ENCODE measurements at regions not wholly inside any gene's neighbourhood (a gene's known extent, or its start where the extent isn't known, plus 50 kb on each side); places are given as distances from the start of the nearest gene placed in this dataset.

DNA sequence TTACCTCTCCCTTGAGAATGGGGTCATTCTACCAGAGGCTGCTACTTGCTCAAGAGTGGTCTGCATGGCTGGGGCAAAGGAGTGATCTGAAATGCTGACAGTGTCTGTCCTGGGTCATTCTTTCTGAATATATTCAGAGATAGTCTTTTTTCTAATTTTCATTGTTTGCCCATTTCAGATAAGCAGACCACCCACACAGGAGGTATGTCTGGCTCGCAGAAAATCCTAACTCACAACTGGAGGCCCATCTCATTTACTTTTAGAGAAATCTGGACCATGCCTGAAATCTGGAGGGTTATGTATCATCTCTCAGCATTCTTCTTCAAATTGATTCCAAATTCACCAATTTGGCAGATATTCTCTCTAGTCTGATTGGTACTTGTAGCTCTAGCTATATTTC lies 227.6 kb downstream of the SEC61B start:
- Histone ChIP-seq H3K9ac (no peak overlapping the region), H3K27me3 (ENCODE audit: insufficient read depth) (no peaks in the 10 kb centered on the region; the same call in 1 of the 2 replicates), H4K20me1 (ENCODE audit: insufficient read depth) (no peaks in the 10 kb centered on the region), H3K4me2 (no peak overlapping the region), H3K9me3 (no peaks in the 10 kb centered on the region), H3K4me1 (ENCODE audit: control insufficient read depth in 1 of 2, insufficient read depth in 2 of 2, low read depth in 1 of 2, low read length in 1 of 2) (peaks cover 0 to 23% of the 10 kb centered on the region in 2 experiments; a peak in 2 of 4 replicates), H2AFZ (ENCODE audit: low read depth) (no peak overlapping the region), H3K79me2 (ENCODE audit: insufficient read depth) (no peaks in the 10 kb centered on the region), H3K4me3 (ENCODE audit: low read depth in 2 of 2, low read length in 1 of 2) (no peak overlapping the region), H3F3A (replicated peaks; ENCODE audit: insufficient read depth) (peaks cover 14% of the 10 kb centered on the region), H3K27ac (ENCODE audit: low read depth in 2 of 2, low read length in 1 of 2) (no peak overlapping the region; a peak in 1 of 4 replicates), H3K9me2 (no peaks in the 10 kb centered on the region), H3K36me3 (replicated peaks in 1 of 2; ENCODE audit: control insufficient read depth in 1 of 2, insufficient read depth in 2 of 2, low read length in 1 of 2) (no peaks in the 10 kb centered on the region)
- ChIA-PET POLR2A (no interaction called here), CTCF (interaction anchor here (1.4 kb wide), 1 partner anchor 16 kb away, joined by 3 read pairs; no protein-coding TSS in a partner anchor)
- no peak for DNase-seq
- TF ChIP-seq FOXJ3 (CRISPR knock-in tag; IDR thresholded peaks at IDR 0.05): no peak
- no peak for TF ChIP-seq NFIC (IDR thresholded peaks at IDR 0.05; ENCODE audit: borderline replicate concordance)
- no peak for TF ChIP-seq TAF1 (IDR thresholded peaks at IDR 0.05; ENCODE audit: borderline replicate concordance, low read depth, low read length)
- TF ChIP-seq, protein P1, sequence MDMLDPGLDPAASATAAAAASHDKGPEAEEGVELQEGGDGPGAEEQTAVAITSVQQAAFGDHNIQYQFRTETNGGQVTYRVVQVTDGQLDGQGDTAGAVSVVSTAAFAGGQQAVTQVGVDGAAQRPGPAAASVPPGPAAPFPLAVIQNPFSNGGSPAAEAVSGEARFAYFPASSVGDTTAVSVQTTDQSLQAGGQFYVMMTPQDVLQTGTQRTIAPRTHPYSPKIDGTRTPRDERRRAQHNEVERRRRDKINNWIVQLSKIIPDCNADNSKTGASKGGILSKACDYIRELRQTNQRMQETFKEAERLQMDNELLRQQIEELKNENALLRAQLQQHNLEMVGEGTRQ (IDR thresholded peaks at IDR 0.05; ENCODE audit: borderline replicate concordance, low read depth, low read length): no peak
- no peak for TF ChIP-seq GABPA (IDR thresholded peaks at IDR 0.05; ENCODE audit: low read depth)
- TF ChIP-seq, protein P2, sequence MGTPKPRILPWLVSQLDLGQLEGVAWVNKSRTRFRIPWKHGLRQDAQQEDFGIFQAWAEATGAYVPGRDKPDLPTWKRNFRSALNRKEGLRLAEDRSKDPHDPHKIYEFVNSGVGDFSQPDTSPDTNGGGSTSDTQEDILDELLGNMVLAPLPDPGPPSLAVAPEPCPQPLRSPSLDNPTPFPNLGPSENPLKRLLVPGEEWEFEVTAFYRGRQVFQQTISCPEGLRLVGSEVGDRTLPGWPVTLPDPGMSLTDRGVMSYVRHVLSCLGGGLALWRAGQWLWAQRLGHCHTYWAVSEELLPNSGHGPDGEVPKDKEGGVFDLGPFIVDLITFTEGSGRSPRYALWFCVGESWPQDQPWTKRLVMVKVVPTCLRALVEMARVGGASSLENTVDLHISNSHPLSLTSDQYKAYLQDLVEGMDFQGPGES (IDR thresholded peaks at IDR 0.05; ENCODE audit: low read depth, low read length): no peak
- WGBS (ENCODE audit: low lambda C conversion rate): 67% methylated on average over 1 of the region's 1 CpG

DNA sequence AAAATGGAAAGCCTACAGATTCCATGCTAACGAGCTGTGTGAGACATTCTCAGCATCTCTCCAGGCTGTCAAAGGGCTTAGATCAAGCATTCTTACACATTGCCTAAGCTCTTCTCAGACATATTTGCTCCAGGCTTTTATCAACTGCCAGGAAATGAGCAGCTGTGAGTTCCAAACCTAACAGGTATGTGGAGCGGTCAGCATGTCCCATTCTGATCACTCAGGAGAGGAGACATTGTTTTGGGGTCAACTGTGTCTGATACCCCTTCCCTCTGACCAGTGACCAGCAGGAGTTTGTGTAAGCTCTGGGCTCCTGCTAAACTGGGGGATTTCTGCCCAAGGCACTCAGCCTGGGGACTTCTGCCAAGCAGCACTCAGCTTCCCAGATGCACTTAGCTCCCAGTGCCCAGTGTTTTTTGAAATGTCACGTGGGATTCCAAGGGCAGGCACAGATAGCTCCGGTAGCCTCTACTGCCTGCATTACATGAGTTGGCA lies 229.1 kb downstream of the SEC61B start:
- Histone ChIP-seq H3F3A (replicated peaks; ENCODE audit: insufficient read depth) (peaks cover 4% of the 10 kb centered on the region), H3K36me3 (replicated peaks in 1 of 2; ENCODE audit: control insufficient read depth in 1 of 2, insufficient read depth in 2 of 2, low read length in 1 of 2) (no peaks in the 10 kb centered on the region), H4K20me1 (ENCODE audit: insufficient read depth) (no peaks in the 10 kb centered on the region), H3K79me2 (ENCODE audit: insufficient read depth) (no peaks in the 10 kb centered on the region), H3K4me3 (ENCODE audit: low read depth in 2 of 2, low read length in 1 of 2) (no peak overlapping the region), H3K9me3 (no peaks in the 10 kb centered on the region), H3K27ac (ENCODE audit: low read depth in 2 of 2, low read length in 1 of 2) (peak overlapping the region in 1 of 2 experiments; percentile 67; a peak in 2 of 4 replicates), H3K9me2 (no peaks in the 10 kb centered on the region), H3K4me2 (no peak overlapping the region), H3K9ac (no peak overlapping the region), H3K4me1 (ENCODE audit: control insufficient read depth in 1 of 2, insufficient read depth in 2 of 2, low read depth in 1 of 2, low read length in 1 of 2) (peaks cover 0 to 12% of the 10 kb centered on the region in 2 experiments; a peak in 2 of 4 replicates), H2AFZ (ENCODE audit: low read depth) (no peak overlapping the region), H3K27me3 (ENCODE audit: insufficient read depth) (no peaks in the 10 kb centered on the region; the same call in 1 of the 2 replicates)
- peak; percentile 30 for DNase-seq
- TF ChIP-seq TEAD4 (IDR thresholded peaks at IDR 0.05; ENCODE audit: borderline replicate concordance, insufficient read depth): no peak
- no peak for TF ChIP-seq MXI1 (IDR thresholded peaks at IDR 0.05; ENCODE audit: low read depth, low read length)
- TF ChIP-seq POLR2AphosphoS5 (IDR thresholded peaks at IDR 0.05; ENCODE audit: low read depth, low read length): no peak
- TF ChIP-seq NFIC (IDR thresholded peaks at IDR 0.05; ENCODE audit: borderline replicate concordance): no peak
- TF ChIP-seq TAF1 (IDR thresholded peaks at IDR 0.05; ENCODE audit: borderline replicate concordance, low read depth, low read length): no peak
- TF ChIP-seq GABPA (IDR thresholded peaks at IDR 0.05; ENCODE audit: low read depth): no peak
- TF ChIP-seq MEF2A (IDR thresholded peaks at IDR 0.05; ENCODE audit: borderline replicate concordance, low read depth): no peak
- TF ChIP-seq RAD21 (IDR thresholded peaks at IDR 0.05; ENCODE audit: low read length): no peak
- TF ChIP-seq CHD2 (IDR thresholded peaks at IDR 0.05; ENCODE audit: low read length, partially characterized antibody): no peak
- no peak for TF ChIP-seq RCOR1 (IDR thresholded peaks at IDR 0.05; ENCODE audit: low read length)
- no peak for TF ChIP-seq TCF12 (IDR thresholded peaks at IDR 0.05)
- TF ChIP-seq, protein P1 (IDR thresholded peaks at IDR 0.05; ENCODE audit: borderline replicate concordance, low read depth, low read length): no peak
- no peak for TF ChIP-seq EP300 (IDR thresholded peaks at IDR 0.05; ENCODE audit: borderline replicate concordance in 1 of 2, low read depth in 1 of 2, low read length in 1 of 2)
- TF ChIP-seq FOXM1 (IDR thresholded peaks at IDR 0.05; ENCODE audit: low read depth): no peak
- TF ChIP-seq, protein P3, sequence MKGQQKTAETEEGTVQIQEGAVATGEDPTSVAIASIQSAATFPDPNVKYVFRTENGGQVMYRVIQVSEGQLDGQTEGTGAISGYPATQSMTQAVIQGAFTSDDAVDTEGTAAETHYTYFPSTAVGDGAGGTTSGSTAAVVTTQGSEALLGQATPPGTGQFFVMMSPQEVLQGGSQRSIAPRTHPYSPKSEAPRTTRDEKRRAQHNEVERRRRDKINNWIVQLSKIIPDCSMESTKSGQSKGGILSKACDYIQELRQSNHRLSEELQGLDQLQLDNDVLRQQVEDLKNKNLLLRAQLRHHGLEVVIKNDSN (IDR thresholded peaks at IDR 0.05; ENCODE audit: borderline replicate concordance, low read depth): no peak
- TF ChIP-seq, protein P4, sequence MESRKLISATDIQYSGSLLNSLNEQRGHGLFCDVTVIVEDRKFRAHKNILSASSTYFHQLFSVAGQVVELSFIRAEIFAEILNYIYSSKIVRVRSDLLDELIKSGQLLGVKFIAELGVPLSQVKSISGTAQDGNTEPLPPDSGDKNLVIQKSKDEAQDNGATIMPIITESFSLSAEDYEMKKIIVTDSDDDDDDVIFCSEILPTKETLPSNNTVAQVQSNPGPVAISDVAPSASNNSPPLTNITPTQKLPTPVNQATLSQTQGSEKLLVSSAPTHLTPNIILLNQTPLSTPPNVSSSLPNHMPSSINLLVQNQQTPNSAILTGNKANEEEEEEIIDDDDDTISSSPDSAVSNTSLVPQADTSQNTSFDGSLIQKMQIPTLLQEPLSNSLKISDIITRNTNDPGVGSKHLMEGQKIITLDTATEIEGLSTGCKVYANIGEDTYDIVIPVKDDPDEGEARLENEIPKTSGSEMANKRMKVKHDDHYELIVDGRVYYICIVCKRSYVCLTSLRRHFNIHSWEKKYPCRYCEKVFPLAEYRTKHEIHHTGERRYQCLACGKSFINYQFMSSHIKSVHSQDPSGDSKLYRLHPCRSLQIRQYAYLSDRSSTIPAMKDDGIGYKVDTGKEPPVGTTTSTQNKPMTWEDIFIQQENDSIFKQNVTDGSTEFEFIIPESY (IDR thresholded peaks at IDR 0.05; ENCODE audit: borderline replicate concordance, low read depth): no peak
- ChIA-PET POLR2A (interaction anchor here (0.5 kb wide), 1 partner anchor 28 kb away, joined by 3 read pairs; no protein-coding TSS in a partner anchor), CTCF (interaction anchor here (0.7 to 1.3 kb wide), 2 partner anchors 12 to 14 kb away, joined by 3 to 4 read pairs; no protein-coding TSS in a partner anchor)
- 81% methylated on average over 2 of the region's 4 CpGs for WGBS (ENCODE audit: low lambda C conversion rate)
